HG02759 (cell line): ENCODE measurements at regions not wholly inside any gene's neighbourhood (a gene's known extent, or its start where the extent isn't known, plus 50 kb on each side); places are given as distances from the start of the nearest gene placed in this dataset.
"Not testable (repeated sequence)": the region's sequence is repeated elsewhere in the genome, so short reads cannot be mapped to it uniquely, and the experiment has no call there.

Experiments used
- ATAC-seq: cut with Tn5 transposase; IDR thresholded peaks from one replicate; pipeline ENCODE4 v1.9.1; 2021; ENCODE audit warnings: mild to moderate bottlenecking, moderate library complexity; ENCODE audit not compliant: unreplicated experiment

DNA sequence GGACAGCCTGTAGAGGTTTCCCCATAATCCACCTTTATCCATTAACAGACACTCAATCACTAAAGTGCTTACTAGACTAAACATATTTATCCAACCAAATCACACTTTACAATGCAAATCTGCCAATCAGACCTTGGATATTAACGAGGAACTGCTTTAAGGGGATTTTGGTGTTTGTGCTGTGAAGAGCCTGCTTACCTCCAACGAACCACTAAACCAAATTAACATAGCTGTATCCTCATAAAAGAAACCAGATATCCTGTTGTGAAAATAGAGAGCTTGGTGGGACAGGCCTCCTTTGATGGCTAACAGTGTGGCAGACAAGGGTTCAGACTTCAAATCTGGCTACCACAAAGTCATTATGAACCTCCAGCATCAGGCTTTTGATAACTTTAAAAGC lies 252.6 kb upstream of the HAND2 start:
- no peak for ATAC-seq

DNA sequence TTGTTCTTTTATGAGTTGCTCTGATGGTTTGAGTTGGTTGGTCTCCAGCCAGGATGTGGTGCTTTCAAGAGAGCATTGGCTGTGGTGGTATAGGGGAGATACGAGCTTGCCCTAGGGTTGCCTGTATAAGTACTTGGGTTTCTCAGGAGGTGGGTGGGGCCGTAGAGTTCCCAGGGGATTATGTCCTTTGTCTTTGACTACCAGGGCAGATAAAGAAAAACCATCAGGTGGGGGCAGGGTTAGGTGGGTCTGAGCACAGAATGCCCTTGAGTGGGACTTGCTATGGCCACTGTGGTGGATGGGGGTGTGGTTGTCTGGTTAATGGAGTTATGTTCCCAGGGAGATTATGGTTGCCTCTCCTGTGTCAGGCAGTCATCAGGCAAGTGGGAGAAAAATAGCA lies 247.9 kb upstream of the HAND2 start:
- no peak for ATAC-seq

DNA sequence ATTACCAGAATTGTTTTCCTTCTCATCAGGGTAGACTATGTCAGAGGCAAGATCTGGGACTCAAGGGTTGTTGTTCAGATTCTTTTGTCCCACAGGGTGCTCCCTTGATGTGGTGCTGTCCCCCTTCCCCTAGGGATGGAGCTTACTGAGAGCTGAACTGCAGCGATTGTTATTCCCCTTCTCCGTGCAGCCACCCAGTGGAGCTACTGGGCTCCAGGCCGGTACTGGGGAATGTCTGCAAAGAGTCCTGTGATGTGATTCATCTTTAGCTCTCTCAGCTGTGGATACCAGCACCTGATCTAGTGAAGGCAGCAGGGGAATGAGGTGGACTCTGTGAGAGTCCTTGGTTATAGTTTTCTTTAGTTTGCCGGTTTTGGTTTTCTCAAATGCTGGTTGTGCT lies 247.4 kb upstream of the HAND2 start:
- ATAC-seq, result no peak

DNA sequence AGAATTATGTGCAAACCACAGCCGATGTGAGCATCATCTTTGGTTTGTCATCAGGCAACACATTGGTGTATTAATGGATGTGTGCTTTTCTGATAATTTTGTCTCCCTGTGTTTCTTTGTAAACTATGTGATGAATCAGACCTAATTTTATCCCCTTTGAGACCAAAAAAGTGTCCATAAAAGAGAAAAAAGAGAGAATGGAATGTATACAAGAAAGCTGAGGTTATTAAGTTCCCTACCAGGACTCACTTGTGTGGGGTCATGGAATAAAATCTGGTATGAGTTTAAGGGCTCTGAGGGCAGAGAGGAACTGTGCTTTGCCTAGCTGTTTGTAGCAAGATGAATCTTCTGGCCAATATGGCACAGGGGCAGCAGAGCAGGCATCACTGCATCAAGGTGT lies 239.5 kb upstream of the HAND2 start:
- no peak for ATAC-seq

DNA sequence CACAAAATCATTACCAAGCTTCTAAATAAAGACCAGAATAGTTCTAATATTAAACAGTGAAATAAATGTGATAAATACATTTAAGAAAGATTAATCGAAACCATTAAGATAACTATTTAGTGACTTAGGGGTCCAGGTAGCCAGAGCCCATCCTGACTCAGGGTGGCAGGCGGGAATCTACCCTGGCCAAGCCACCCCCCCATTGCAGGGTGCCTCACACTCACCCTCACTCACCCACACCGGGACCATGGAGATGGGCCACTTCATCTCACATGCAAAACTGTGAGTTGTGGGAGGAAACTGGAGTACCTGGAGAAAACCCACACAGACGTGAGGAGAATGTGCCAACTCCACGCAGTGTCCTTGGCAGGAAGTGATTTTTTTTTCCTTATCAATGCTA lies 237.6 kb upstream of the HAND2 start:
- ATAC-seq, result no peak

DNA sequence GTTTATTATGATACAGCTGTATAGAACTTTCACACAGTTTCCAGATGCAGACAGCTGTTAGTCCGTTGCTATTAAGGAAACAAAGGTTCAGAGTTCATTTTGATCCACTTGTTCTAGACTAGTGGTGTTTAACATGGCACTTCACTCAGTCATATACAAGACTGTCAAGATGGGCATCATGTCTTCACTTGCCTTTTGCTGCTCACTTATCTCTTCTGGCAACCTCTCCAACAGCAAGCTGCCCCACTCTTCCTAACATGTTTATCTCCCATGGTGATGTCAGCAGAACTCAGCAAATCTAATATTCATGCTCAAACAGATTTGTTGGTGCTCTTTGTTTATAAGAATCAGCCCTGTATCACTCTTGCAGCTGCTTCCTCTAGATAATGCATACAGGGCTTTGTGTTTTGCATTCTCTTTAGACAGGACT lies 236.2 kb upstream of the HAND2 start:
- no peak for ATAC-seq

DNA sequence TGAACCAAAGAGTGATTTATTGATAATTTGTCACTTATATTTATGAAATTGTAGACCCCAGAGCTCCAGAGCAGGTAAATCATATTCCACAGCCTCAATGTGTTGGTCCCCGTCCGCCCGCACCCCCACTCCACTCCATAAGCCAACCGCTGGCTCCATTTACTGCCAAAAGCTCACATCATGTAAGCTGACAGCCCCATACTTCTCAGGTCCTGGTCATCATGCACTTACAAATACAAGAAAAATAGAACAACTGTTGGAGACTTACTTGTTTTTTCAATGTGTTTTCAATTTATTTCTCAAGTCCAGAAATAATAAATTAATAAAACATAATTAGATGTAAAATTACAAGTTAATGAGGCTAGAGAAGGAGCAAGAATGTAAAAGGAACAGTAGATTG lies 235.7 kb upstream of the HAND2 start:
- no peak for ATAC-seq

DNA sequence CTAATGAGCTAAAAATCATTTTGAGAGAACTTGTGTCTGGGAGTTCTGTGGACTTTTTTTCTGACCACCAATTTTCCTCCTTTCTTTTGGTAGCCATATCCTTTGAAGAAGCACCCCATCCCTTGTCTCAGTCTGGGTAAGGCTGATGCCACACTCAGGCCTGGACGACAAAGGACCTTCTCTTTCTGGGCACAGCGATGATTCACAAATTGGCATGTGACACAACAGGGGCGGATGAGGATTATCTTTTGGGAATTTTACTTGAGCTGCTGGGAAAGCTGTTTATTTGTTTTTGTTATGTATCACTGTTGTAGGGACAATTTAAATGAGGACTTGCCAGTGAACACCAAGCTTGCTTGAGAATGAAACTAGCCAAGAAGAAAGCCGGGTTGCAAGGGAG lies 233.4 kb upstream of the HAND2 start:
- no peak for ATAC-seq

DNA sequence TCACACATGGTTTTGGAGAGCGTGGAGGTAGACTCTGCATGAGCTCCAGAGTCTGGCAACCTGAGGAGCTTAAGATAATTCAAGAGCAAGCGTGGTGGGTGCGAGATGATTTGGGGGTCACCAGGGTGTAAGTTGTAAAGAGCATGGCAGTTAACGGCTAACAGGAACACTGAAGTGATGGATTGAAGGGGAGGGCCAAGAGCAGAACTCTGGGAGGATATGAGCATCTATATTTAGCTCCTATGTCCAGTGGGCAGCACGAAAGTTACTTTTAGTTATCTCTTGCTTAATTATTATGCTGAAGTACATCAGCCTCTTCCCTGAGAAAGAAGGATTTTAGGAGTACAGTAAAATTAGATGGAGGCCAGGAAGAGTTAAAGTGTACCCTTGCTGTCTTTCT lies 231.9 kb upstream of the HAND2 start:
- ATAC-seq, result no peak

DNA sequence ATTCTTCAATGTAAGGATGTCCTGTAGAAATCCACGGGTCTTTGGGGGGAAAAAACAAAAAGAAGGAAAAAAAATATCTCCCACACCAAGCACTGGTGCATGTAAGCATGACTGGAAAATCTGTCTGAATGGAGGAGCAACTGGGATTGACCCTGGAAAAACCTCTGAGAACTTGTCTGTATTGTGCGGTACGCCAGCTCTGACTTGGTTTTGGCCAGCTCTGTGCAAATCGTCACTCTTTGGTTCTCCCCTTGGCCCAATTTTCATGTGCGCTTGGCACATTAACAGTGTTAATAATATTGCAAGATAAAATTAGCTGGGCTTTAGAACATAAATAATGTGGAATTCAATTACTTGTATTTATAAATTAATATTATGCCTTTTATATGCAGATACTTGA lies 231.2 kb upstream of the HAND2 start:
- ATAC-seq, result no peak

DNA sequence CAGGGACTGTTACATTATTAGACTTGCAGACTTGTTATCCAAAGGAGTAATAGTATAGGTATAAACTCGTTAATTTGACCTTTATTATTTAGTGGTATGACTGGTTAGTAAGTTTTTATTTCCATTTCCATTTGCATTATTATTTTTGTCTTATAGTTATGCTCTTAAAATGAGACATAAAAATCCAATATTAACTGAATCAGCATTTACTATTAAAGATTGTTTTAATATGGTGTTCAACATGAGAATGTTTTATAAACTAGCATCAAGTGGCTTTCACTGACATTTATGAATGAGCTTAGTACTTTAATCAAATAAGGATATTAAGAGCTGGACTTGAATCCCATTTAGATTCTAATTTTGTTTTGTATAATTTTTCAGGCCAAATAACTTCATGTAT lies 228.1 kb upstream of the HAND2 start:
- ATAC-seq, result no peak

DNA sequence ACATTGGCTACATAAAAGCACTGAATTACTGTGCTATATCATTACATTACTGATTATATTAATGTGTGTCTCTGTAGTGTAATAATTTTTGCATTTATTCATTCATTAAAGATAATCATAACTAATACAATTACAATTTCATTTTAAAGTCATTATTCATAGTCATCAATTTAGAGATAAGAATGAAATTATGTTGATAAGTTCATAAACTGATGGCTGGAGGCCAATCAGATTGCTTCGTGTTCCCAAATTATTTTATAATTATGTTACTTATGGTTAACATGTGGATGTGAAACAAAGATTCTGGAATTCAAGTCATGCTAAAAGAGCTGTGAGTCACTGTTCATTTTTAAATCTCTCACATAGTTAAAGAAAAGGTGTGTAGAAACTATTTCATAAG lies 223.4 kb upstream of the HAND2 start:
- no peak for ATAC-seq

DNA sequence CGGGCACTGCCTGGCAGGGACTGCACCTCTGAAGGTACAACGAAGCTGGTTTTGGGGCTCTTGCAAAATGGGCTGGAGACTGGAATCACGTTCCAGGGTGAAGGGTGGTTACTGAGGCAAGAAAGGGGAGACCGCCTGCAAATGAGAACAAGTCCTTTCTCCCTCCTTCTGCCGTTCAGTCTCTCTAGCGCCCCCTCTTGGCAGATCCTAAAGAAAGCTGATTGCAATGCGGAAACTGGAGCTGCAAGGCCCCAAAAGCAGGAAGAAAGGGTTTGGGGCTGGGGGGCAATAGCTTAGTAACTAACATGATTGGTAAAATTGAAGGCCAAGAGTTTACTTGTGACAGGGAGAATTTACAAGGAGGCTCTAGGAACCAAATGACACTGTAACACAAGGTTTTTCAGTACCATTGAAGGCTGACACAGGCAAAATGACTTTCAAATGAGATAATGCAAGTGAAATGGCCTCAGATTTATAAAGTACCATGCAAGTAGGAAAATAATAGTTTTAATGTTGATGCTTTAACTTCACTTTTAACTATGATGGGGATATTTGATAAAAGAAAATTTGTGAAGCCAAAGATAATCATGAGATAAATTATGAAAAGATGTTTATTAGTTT lies 222.7 kb upstream of the HAND2 start:
- peak; percentile 68 for ATAC-seq

DNA sequence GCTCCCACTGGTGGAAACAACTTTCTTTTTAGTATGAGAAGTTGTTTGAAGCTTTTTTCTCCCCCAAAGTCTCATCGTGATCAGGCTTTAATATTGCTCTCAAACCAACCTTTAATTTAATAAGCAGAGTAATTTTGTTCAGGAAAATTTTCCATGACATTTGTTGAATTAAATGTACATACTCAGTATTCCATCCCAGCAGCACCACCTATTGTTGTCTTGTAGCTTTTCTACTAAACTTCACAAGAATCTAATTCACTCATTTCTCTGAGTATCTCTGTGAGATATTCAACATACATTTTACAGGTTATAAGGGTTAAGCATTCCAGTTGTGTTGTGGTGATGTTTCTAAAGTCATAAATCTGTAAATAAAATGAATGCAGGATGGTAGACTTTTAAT lies 218.3 kb upstream of the HAND2 start:
- no peak for ATAC-seq

DNA sequence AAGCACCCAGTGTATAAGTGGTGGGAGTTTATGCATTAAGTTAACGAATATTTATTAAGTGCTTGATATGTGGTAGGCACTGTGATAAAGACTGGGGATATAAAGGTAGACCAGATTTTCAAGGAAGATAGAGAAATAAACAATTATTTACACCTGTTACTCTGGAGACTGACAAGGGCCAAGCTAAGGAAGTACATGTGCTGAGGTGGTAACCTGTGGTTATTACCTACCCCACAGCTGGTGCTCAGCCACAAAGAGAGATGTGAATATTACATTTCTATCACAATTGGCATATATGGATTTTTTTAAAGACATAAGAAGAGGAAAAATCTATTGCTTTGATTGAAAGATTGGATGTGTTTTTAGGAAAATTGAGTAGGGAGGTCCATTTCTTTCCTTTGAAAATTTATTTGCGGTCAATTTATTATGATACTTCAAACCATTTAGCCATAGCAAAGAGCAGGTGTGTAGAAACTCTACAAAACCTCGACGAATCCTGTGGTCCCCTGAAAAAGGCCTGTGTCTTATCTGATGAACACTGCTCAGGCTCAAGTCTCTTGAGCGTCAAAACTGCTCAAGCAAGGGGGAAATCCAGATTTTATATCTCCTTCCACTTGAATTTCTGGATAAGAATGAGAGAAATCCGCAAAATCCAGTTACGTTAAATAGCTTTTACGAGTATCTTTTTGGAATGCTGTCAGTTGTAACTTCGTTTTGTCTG lies 217.7 kb upstream of the HAND2 start:
- no peak for ATAC-seq

DNA sequence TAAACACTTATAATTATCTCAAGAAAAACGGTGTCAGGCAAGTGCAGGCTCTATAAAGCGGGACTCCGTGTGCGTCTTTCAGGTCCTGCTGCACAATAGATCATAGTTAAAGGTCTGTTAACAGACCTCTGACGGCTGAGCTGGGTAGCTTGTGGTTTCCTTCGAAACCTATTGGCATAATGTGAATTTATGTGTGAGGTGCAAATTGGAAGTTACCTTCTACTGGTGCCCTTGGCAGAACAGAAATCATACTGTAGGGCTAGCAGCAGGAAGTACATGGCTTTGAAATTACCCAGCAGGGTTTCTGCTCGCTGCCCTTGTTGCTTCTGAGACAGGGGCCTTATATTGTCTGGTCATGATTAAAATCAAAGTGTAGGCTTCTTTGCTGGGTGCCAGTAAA lies 216.4 kb upstream of the HAND2 start:
- no peak for ATAC-seq

DNA sequence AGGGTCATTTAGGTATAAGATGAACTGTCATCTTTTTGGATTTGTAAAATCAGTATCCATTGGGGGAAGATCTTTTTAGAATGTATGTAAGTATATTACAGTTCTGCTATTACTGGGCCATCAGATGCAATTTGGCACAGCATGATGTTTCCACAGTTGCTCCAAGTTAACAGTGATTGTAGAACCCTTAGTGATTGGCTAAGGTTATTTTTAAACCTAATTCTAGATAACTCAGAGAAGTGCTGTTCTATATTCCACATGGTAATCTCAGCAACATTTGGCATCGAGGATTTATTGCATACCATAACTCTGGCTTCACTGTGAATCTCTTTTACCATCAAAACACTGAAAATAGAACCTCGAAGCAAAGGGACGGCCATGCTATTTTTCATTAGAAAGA lies 215.7 kb upstream of the HAND2 start:
- ATAC-seq, result no peak

DNA sequence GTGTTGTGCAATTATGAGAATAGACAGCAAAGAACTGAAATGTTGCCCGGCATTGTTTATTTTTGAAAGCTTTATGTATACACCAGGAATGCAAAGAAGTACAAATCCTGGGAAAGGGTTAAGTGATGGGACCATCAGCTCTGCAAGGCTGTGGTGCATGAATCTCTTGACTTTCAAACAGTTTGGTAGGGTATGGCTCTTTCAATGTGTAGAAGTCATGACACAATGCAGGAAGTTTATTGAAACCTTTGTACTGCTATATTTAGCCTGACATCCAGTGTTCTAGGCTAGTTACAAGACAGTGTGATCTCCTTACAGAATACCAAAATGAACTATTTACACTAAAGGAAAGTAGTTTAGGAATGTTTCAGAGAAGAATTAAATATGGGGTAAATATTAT lies 206.8 kb upstream of the HAND2 start:
- no peak for ATAC-seq

DNA sequence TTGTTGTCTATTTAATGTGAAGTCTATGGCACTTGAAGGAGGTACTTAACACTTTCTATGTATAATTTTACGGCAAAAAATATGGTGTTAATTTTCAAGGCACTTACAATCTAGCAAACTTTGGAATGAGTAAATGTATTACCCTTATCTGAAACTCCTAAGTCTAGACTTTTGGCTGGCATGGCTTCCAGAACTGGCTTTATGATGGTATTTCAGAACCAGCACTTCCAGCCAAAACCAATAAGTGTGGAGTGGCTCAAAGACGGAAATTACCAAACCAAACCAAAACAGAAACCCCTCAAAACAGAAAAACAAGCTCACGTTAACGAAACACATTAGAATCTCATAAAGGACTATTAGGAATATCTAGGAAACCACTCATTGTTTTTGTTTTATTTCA lies 205.6 kb upstream of the HAND2 start:
- ATAC-seq, result no peak

DNA sequence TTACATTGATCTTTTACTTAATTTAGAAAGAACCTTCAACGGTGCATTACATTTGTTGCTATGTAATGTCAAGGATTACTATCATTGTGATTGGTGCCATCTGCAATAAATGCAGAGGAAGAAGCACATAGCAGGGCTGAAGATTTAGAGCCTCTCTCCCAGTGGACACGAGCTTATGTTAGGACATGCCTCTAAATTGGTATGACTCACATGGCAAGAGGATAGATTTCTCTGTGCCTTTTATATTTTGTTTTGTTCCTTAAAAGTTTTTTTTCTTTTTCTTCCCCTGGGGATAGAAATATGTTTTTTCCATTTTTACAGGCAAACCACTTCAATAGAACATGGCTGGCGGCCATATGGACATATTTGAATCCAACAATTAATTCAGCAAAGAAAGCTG lies 205.0 kb upstream of the HAND2 start:
- no peak for ATAC-seq

DNA sequence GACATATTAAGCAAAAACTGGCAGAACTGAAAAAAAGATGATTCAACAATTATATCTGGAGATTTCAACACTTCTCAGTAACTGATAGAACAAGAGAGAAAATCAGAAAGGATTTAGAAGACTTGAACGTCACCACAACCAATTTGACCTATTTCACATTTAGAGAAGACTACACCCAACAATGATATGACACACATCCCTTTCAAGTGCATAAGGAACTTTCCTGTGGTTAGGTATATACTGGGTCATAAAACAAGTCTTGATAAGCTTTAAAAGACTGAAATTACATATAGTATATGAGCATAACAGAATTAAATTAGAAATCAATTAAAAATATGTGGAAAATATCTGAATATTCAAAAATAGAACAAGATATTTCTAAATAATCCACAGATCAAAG lies 201.2 kb upstream of the HAND2 start:
- no peak for ATAC-seq

DNA sequence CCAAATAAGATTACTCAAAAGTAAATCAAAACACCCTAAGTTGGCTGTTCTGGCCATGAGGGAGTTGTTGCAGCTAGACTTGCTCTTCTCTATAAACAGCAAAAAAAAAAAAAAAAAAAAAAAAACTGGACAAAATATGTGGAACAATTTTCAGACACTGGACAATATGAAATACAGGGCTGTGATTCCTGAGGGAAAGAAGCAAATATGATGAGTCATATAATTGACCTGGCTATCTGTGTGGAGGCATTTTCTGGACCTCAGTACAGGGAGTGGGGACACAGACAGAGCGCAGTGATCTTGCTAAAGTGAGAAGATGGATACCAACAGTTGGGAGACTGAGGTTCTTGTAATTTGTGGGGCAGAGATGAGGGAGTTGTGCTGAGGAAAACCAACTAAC lies 192.0 kb upstream of the HAND2 start:
- ATAC-seq, result no peak

DNA sequence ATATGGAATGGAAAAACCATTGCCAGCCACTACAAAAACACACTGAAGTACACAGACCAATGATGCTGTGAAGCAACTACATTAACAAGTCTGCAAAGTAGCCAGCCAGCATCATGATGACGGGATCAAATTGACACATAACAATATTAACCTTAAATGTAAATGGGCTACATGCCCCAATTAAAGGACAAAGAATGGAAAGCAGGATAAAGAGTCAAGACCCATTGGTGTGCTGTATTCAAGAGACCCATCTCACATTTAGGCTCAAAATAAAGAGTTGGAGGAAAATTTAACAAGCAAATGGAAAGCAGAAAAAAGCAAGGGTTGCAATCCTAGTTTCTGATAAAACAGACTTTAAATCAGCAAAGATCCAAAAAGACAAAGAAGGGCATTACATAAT lies 188.5 kb upstream of the HAND2 start:
- ATAC-seq, result not testable (repeated sequence)
